Caki2 (cell line): ENCODE measurements at regions not wholly inside any gene's neighbourhood (a gene's known extent, or its start where the extent isn't known, plus 50 kb on each side); places are given as distances from the start of the nearest gene placed in this dataset.

Experiments
- DNase-seq: peaks from one replicate; pipeline ENCODE4 v3.0.0-alpha.2; 2015; ENCODE audit warnings: low read depth
- in situ Hi-C: cut with HindIII; loops from 2 replicates; pipeline ENCODE4 v1.10.0; 2016; ENCODE audit warnings: low sequenced_read_pairs, low pct_unique_long_range_greater_than_20kb, mixed read lengths

DNA sequence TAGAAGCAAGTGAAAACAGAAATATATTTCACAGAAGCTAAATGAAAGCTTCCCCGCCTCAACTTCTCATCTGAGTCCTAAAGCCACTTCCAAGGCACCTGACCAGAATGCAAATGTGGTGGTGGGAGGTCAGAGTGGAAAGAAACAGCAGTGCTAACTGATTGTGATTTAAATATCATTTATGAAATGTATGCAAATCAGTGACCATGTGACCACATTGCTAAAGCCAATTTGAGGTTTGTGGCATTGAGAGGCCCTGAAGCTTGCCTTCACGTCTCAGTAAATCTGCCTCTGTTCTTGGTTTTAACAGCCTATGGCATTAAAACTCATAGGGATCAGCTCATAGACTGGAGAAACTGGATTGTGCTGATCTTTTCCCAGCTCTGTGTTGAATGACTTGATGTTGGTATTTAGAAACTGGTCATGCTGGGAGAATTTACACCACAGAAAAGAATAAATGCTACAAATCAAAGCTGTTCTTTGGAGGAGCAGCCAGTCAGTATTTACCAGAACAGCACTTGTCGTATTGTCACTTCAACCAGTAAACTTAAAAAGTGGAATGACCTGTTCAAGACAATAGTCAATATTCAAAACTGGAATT lies 481.4 kb upstream of the ALCAM start:
- in situ Hi-C loops = no loop called here

GRCh38 chr3:104886220-104886995 lies 480.3 kb upstream of the ALCAM start:
- in situ Hi-C loops = no loop called here
- no peak for DNase-seq

More for the DNA sequence above, 481.4 kb upstream of the ALCAM start:
- no peak for DNase-seq

- in situ Hi-C loops = no loop called here
These were observed 479.6 kb upstream of the ALCAM start for GRCh38 chr3:104887069-104887468.

DNA sequence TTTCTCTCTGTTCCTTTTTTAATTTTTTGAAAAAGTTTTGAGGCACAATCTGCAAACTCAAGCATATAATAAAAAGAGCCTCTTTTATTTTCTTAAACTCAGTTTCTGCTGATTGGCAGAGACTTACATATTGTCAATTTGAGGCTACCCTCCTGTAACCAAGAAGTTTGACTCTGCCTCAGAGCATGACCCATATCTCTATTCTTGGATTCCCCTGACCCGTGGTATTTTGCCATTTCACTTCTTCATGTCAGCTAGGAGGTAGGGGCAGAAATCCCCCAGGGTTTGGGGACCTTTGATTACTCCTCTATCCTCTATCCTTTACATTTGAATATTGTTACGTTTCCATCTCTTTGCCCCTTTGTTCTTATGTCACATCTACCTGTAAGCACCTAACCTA lies 479.1 kb upstream of the ALCAM start:
- in situ Hi-C loops = no loop called here

More at GRCh38 chr3:104887069-104887468, 479.6 kb upstream of the ALCAM start:
- DNase-seq = no peak

DNA sequence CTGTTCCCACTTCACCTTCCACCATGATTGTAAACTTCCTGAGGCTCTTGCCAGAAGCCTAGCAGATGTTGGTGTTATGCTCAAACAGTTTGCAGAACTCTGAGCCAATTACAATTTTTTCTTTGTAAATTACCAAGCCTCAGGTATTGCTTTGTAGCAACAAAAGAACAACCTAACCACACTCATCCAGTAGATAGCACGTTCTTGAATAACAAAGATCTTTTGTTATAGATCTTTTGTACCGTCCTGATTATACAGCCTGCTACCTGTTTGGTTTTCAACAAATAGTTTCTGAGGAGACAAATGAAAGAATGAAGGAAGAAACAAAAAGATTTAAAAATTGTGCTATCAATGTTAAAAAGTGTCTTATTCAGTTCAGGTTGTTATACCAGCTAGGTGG lies 474.7 kb upstream of the ALCAM start:
- in situ Hi-C loops = no loop called here
- DNase-seq = no peak

More for the DNA sequence above, 479.1 kb upstream of the ALCAM start:
- DNase-seq = no peak

GRCh38 chr3:104896624-104897023 lies 470.1 kb upstream of the ALCAM start:
- in situ Hi-C loops = no loop called here
- DNase-seq = no peak

DNA sequence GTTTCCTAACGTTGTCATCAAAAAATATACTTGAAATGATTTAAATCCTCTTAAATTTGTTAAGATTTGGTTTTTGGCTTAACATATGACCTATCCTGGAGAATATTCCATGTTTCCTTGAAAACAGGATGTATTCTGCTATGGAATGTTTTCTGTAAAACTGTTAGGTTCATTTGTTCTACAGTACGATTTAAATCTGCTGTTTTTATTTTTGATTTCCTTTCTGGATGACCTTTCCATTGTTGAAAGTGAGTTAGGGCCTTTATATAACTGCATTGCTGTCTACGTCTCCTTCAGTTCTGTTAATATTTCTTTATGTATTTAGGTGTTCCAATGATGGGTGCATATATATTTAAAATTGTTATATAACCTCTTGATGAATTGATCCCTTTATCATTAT lies 465.3 kb upstream of the ALCAM start:
- in situ Hi-C loops = no loop called here
- DNase-seq = no peak

DNA sequence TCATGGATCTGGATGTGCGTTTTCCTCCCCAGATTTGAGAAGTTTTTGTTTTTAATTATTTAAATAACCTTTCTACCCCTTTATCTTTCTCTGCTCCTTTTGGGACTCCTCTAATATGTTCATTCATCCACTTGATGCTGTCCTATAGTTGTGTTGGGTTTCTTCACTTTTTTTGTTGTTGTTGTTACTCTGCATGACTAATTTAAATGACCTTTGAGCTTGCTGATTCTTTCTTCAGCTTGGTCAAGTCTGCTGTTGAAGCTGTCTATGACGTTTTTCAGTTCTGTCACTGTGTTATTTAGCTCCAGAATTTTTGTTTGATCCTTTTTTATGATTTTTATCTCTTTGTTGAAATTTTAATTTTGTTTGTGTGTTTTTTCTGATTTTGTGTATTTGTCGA lies 463.6 kb upstream of the ALCAM start:
- no peak for DNase-seq
- in situ Hi-C loops = no loop called here

DNA sequence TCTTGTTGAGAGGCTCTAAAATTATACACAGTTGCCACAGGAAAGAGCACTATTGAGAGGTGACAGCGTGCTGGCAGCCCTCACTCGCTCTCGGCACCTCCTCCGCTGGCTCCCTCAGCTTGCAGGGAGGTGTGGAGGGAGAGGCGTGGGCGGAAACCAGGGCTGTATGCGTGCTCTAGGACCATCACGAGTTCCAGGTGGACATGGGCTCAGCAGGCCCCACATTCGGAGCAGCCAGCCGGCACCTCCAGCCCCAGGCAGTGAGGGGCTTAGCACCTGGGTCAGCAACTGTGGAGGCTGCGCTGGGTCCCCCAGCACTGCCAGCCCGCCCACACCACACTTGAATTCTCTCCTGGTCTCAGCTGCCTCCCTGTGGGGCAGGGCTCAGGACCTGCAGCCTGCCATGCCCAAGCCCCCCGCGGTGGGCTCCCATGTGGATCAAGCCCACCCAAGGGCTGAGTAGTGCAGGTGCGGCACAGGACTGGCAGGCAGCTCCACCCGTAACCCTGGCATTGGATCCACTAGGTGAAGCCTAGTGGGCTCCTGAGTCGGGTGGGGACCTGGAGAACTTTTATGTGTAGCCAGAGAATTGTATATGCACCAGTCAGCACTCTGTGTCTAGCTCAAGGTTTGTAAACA lies 460.6 kb upstream of the ALCAM start:
- no peak for DNase-seq
- in situ Hi-C loops = no loop called here

- no peak for DNase-seq
- in situ Hi-C loops = no loop called here
These were observed 459.2 kb upstream of the ALCAM start for GRCh38 chr3:104907507-104907906.

GRCh38 chr3:104908761-104909160 lies 457.9 kb upstream of the ALCAM start:
- in situ Hi-C loops = no loop called here
- no peak for DNase-seq

GRCh38 chr3:104909198-104909597 lies 457.5 kb upstream of the ALCAM start:
- DNase-seq = peak; percentile 31
- in situ Hi-C loops = no loop called here

DNA sequence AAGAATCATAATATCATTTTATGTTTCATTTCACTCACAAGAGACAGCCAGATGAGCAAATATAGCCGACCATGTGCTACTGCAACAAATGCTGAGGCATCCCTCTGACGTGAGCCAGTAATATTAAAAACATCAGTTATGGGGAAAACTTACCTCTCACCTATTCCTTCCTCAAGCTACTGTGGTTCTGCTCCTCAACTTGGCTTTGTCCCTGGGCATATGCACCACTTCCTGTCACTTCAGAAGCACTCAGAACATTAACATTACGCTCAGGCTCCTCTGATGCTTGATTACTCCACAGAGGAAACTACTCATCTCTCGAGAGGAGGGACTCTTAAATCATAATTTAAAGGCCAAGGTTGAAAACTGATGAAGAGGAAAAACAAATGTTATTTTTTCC lies 457.0 kb upstream of the ALCAM start:
- in situ Hi-C loops = no loop called here

DNA sequence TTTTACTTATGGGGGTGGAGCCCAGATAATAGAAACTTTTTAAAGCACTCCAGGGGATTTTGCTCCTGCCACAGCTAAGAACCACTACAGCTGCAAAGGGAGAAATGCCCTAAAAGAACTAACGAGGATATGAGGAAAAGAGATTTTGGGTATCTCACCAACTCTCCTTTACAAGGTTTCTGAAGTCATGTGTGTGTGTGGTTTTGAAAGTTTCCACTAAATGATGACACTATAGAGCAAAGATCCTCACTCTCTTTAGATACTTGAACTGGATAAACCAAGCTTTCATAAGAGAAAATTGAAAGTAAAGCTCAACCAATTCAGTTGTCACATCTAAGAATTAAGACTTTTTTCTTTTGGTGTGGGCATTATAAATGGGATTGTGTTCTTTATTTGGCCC lies 455.3 kb upstream of the ALCAM start:
- in situ Hi-C loops = no loop called here
- no peak for DNase-seq

More for the DNA sequence above, 457.0 kb upstream of the ALCAM start:
- no peak for DNase-seq

DNA sequence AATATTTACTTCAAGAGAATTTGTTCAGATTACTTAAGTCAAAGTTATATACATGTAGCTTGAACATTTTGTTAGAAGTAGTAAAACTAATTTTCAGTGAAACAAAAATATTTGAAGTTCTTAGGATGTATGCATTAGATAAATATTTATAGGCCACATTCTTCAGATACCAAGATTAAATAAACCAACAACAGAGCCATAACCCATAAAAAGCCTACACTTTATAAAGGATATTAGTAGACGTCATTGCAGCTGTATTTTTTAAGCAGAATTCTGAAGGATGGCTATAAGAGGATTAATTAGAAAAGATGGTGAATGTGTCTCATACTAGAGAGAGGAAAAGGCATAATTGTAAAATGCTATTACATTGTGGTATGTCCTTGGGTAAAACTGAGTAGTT lies 449.7 kb upstream of the ALCAM start:
- DNase-seq = no peak
- in situ Hi-C loops = no loop called here

DNA sequence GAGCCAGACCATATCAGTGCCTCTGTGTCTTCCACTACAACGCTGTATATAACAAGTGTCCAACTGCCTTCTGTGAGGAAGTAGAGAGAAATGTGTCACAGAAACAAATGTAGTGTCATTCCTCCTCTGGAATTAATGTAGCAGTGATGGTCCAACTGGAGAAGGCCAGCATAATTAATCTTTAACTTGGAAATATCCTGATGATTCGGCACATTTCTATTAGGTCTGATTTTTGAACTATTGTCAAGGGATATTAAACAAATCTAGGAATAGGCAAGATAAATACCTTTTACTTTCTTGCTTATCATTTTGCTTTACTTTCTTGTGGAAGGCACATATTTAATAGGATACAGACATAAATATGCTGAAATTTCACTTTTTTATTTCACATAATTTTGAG lies 446.2 kb upstream of the ALCAM start:
- in situ Hi-C loops = no loop called here
- DNase-seq = no peak

- in situ Hi-C loops = no loop called here
- no peak for DNase-seq
These were observed 432.7 kb upstream of the ALCAM start for GRCh38 chr3:104933972-104934371.

DNA sequence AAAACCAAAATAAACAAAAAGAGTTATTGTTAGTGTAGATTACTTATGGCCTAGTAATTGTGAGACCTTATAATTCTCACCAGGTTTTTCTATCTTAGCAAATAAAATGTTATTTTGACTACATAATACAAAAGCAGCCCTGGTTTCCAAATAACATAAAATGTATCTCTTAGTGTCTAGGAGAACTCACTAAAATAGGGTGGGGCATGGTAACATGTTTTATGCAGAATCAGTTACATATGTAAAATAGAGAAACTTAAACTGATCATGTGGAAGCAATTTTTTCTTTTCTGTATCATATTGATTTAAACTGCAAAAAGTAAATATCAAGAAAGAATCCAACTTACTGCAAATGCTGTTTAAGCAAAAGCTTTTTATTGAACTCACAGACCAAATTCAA lies 431.1 kb upstream of the ALCAM start:
- in situ Hi-C loops = no loop called here

GRCh38 chr3:104939196-104939595 lies 427.5 kb upstream of the ALCAM start:
- DNase-seq = no peak
- in situ Hi-C loops = no loop called here

More for the DNA sequence above, 431.1 kb upstream of the ALCAM start:
- no peak for DNase-seq
